Fibroblast of mammary gland (primary cell): ENCODE measurements at regions not wholly inside any gene's neighbourhood (a gene's known extent, or its start where the extent isn't known, plus 50 kb on each side); places are given as distances from the start of the nearest gene placed in this dataset.

Experiments used
- DNase-seq: peaks from one replicate; pipeline ENCODE4 v3.0.0-alpha.2; 2010; ENCODE audit warnings: low read depth
- H3K4me3 ChIP-seq: 2 replicates; pipeline ENCODE4 v1.5.1; 2011; ENCODE audit warnings: low read depth, mild to moderate bottlenecking, low read length, moderate library complexity; ENCODE audit not compliant: control insufficient read depth
- TF ChIP-seq, protein P1 (sequence below): conservative IDR thresholded peaks from 2 replicates; pipeline ENCODE4 v1.5.1; 2011; ENCODE audit warnings: low read depth, low read length, inconsistent platforms; ENCODE audit not compliant: control insufficient read depth, insufficient read depth

DNA sequence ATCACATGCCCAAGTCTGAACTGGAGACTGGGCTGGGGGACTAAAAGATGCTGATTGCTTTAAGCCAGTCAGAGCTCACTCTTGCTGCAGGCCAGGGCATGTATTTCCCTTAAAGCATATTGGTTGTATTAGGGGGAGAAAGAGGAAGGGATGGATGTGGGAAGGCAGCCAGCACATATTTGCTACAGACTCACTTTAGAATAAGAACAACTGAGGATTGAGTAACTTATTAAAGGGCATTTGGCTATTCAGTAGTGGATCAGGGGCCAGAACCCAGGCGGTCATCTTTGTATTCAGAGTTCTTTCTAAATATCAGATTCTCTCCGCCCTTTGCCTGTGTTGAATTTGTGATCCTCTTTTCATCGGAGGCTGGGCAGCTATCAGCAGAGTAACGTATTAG is 231.7 kb downstream of the HAPSTR1 start:
- TF ChIP-seq, protein P1, sequence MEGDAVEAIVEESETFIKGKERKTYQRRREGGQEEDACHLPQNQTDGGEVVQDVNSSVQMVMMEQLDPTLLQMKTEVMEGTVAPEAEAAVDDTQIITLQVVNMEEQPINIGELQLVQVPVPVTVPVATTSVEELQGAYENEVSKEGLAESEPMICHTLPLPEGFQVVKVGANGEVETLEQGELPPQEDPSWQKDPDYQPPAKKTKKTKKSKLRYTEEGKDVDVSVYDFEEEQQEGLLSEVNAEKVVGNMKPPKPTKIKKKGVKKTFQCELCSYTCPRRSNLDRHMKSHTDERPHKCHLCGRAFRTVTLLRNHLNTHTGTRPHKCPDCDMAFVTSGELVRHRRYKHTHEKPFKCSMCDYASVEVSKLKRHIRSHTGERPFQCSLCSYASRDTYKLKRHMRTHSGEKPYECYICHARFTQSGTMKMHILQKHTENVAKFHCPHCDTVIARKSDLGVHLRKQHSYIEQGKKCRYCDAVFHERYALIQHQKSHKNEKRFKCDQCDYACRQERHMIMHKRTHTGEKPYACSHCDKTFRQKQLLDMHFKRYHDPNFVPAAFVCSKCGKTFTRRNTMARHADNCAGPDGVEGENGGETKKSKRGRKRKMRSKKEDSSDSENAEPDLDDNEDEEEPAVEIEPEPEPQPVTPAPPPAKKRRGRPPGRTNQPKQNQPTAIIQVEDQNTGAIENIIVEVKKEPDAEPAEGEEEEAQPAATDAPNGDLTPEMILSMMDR, result no peak
- no peak overlapping the region for H3K4me3 ChIP-seq
- DNase-seq, result no peak

DNA sequence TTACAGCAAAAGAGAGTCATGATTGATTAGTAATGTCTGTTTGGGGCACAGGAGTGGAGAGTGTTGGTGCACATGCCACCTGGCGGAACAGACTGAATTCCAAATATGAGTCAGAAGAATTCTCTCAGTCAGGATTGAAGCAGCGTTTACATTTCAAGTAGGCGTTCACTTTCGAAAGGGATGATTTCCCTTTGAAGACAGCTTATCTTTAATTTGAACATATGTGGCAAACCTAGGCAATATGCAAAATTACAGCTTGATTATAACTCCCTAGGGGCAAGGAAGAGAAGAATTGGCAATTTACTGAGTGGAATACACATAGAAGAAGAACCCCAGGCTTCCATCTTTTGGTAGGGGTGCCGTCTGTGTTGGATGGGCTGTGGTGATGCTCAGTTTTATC is 235.8 kb downstream of the HAPSTR1 start:
- DNase-seq, result no peak
- H3K4me3 ChIP-seq, result no peak overlapping the region
- TF ChIP-seq, protein P1, result no peak

DNA sequence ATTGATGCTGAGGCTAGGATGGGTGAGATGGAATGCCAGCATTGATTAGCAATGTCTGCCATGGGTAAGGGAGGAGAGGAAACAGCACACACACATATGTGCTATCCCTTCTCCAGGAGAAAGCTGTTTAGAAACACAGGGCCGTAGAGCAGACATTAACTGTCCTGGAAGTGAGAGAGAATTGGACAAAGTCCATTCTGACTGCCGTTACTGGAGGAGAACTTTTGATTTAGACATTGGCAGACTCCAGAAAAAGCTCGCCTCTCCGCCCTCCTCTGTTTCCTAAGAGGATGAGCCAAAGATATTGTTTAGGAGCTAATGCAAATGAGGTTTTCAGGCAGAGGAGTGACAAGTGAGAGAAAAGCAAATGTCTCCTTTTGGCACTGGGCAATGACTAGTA is 237.0 kb downstream of the HAPSTR1 start:
- no peak for DNase-seq
- TF ChIP-seq, protein P1, result no peak
- H3K4me3 ChIP-seq, result no peak overlapping the region

DNA sequence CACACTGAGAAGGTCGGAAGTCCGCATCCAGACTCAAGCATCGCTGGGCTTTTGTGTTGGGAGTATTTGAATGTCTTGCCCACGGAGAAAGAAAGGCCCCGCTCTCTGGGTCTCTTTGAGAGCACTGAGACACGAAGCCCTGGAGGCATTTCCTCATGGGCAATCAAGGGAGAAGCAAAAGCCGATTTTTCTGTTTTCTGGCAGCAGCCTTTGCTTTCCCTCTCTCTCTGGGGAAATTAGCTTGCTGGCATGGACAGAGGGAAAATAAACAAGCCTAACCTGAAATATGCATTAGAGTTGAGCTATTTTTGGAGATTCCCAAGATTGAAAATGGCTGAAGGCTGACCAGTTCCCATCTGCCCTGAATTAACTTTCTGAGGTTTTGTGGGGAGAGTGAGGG is 238.7 kb downstream of the HAPSTR1 start:
- TF ChIP-seq, protein P1, result no peak
- no peak overlapping the region for H3K4me3 ChIP-seq
- DNase-seq, result no peak

DNA sequence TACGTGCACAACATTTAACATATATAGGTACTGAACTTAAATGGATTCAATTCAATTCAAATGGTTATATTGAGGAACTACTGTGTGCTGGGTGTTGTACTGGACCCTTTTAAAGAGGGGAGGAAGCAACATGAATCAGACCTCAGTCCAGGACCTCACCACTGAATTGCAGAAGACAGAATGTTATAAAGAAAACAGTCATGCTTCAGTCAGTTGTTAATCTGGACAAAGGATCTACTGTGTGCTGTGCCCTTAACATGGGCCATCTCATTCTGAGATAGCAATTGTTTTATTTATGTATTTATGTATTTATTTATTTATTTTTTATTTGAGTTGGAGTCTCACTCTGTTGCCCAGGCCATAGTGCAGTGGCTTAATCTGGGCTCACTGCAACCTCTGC is 240.1 kb downstream of the HAPSTR1 start:
- H3K4me3 ChIP-seq, result no peak overlapping the region
- DNase-seq, result no peak
- TF ChIP-seq, protein P1, result no peak

DNA sequence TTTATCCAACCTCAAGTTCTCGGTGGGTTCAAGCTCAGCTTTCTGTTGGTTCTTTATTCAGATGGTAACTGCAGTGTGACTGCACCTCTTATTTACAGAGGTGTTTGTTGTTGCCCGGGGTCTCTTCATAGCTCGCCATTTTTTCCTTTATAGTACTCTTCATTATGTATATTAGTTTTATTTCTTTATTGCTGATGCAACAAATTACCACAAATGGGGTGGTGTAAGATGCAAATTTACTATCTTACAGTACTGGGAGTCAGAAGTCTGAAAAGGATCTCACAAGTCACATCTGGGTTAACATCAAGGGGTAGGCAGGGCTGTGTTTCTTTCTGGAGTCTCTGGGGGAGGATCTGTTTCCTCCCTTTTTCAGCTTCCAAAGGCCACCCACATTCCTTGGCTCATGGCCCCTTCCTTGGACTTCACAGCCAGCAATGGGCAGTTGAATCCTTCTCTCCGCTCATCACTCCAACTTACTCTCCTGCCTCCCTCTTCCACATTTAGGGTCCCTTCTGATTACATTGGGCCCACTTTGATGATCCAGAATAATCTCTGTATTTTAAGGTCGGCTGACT is 241.2 kb downstream of the HAPSTR1 start:
- no peak for DNase-seq
- no peak overlapping the region for H3K4me3 ChIP-seq
- TF ChIP-seq, protein P1, result no peak

DNA sequence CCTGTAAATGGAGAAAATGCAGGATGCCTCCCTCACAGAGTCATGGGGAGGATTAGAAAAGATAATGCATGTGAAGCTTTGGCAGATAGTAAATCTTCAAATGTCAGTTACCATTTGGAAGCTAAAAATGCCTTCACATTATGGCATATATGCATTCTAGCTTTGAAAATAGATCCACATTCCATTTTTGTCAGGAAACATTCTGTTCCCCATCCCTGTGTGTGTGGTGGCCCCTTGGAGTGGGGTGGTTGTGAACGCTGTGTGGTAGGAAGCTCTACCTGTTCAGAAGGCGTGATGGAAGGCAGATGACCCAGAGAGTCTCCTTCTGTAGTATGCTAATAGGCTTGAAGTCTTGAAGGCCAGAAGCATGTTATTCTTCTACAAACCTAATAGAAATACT is 242.0 kb downstream of the HAPSTR1 start:
- H3K4me3 ChIP-seq, result no peak overlapping the region
- TF ChIP-seq, protein P1, result no peak
- DNase-seq, result no peak
